ENCODE measurements at regions not wholly inside any gene's neighbourhood (a gene's known extent, or its start where the extent isn't known, plus 50 kb on each side); places are given as distances from the start of the nearest gene placed in this dataset.

DNA sequence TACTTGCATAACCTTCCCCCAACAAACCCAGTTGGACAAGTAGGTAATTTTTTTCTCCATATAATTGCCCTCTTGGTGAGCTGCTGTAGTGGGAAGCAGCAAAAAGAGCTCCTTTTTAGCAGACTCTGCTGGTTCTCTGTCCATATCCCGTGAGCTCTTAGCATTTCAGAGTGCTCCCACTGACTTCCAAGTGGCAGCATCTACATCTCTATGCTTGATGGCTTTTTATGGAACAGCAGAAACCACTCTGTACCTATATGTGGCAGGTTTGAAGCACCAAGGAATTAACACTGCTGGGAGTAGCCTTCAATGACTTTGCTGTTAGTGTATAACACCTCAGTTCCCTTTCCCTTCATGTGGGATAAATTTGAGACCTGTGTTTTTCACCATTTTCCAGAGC is 168.4 kb upstream of the NHS start:
- no peak for DNase-seq

DNA sequence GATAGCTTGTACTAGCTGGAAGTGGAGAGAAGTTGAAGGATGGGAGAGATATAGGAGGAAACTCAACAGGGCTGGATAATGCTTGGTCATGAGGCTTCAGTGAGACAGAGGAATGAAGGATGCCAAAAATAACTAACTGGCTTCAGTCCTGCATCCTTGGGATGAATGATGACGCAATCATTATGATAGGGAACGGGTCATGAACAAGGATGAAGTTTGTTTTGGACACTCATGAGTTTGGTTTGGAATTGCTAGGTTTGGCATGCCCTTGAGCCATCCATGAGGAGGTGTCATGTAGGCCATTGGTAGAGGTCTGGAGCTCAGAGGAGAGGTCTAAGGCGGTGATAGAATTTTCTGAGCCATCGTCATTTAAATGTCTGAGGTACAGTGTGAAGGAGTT is 160.0 kb upstream of the NHS start:
- no peak for DNase-seq

DNA sequence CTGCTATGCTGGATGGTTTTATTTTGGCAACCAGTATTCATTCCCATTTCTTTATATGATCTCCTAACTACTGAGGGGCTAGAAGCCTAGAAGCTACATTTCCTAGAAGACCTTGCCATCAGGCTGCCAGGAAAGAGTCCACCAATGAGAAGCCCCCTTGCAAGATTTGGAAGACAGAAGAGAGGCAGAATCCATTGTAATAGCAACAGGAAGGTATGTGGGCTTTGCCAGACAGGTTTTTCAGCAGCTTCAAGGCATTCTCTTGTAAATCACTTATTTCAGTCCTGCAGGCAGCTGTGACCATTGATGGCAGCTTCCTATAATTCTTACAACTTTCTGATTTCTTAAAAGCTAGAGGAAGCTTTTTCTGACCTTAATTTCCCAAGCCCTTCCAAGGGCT is 148.3 kb upstream of the NHS start:
- no peak for DNase-seq

DNA sequence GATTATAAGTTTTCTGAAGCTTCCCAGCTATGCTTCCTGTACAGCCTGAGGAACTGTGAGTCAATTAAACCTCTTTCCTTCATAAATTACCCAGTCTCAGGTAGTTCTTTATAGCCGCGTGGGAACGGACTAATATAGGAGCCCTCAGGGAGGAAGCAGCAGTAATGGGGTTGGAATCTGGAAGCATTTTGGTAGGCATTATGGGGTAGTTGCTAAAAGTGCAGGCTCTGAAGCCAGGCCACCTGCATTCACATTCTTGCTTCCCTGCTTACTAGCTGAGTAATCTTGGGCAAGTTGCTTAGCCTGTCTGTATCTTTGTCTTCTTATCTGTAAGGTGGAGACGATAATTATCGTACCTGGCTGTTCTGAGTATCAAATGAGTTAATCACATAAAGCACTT is 137.9 kb upstream of the NHS start:
- no peak for DNase-seq

DNA sequence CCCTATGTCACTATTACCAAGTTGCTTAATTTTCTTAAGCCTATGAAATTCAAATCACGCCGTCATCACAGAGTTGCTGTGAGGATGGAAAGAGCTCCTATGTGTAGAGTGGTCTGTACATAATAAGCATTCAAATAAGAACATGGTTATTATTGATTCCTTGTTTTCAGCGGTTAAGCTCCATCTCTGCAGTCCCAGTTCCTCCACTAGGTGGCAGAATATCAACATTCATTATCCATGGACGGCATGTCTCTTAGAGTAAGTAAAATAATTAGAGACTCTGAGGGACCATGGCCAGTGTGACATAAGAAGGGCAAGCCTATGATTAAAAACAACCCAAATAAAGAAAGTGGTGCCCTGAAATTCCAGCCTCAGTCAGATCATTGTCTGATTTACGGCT is 132.5 kb upstream of the NHS start:
- DNase-seq = peak; percentile 1

DNA sequence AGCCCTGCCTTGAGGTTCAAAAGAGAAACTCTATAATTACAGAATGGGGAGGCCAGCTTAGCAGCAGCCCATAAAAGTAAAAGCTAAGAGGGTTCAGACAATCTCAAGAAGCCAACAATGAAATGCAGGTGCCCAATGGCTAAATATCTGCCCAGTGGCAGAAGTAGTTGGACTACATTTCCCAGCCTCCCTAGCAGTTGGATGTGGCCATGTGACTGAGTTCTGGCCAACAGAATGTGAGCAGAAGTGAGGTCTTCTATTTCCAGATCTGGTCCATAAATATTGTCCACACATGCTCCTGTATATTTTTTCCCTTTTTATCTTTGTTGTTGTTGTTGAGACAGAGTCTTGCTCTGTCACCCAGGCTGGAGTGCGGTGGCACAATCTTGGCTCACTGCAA is 127.9 kb upstream of the NHS start:
- DNase-seq = no peak

DNA sequence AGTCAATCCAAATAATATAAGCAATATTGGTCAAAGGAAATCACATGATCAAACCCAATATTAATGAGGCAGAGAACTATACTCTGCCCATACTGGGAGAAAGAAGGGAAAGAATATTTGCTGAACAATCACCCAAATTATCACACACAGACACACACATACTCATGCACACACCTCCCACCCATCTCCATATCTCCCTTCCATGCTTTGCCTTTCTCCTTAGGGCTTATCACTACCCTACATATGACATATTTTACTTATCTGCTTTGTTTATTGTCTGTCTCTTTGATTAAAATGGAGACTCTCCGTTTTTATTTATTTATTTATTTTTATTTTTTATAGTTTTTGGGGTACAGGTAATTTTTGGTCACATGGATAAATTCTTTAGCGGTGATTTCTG is 112.9 kb upstream of the NHS start:
- DNase-seq = no peak

DNA sequence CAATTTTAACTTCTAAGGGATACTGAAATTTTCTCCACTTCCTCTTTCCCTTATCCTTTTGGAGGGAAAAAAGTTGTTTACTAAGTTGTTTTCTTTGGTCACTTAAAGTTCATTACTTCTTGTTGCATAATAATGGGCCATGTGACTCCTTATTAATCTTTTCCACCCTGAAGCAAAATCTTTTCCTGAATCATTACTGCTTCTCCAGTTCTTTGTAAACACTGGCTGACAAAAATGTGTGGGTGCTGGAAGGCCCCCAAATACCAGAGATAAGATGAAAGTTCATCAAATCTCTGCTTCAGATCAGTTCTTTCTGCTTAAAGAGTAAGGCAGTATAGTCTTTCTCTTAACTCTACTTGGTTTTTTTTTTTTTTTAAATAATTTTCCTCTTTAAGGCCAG is 108.9 kb upstream of the NHS start:
- DNase-seq = no peak

DNA sequence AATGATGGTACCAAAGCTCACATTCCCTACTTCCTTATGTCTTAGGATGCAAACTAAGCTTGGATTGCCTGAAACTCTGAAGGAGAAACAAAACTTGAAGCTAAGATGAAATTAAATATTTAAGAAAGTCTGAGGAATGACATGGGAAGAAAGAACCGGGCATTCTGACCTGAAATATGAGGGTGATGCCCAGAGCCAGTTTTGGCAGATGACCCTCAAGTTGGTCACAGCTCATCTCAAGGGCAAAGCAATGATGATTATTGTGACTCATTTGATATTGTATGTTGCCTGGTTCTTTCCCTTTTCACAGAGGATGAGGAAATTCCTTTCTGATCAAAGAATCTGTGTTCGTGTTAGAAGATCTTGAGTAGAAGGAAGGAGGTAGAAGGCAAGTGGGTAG is 96.0 kb upstream of the NHS start:
- DNase-seq = no peak

DNA sequence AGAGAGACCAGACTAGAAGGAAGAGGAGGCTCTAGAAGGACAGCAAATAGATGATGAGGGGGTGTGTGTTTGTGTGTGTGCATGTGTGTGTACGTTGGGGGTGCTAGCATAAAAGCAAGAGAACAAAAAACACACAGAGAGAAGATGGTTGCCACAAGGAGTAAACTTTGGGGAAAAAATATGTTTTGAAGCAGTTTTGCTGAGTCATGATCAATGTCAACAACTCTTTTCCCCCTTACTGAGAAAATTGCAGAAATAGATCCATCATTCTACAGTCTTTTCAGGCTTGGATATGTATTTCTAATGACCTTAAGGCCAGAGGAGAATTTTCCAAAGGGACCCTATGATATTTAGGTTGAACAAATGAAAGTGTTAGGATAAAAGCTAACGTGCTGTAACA is 89.0 kb upstream of the NHS start:
- no peak for DNase-seq

DNA sequence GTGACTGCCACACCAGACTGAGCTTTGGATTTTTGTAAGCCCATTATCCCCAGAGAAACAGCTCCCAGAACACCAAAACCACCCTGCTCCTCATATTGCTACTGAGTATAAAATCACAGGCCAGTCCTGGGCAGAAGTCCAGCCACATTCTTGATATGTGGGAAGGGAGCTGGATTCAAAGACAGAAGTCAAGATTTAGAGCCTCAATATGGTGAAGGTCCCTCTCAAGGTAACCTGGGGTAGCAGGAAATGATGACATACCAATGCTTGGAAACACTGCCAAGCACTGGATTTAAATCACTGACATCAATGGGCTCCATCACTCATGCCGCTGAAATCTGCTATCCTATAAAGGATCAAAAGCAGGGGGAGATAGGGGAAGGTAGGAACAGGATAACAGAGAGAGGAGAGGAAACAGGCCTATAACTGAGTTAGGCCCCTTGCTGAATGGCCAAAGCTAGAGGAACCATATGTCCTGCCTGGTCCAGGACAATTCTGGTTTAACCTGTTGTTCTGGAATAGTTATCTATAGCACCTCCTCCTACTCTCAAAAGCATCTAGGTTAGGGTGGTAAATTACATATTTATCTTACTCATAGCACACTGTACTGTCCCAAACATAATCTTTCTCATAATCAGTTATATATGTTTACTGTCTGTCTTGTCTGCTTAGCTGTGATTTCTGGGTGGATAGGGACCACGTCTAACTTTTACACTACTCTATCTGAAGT is 83.7 kb upstream of the NHS start:
- no peak for DNase-seq

DNA sequence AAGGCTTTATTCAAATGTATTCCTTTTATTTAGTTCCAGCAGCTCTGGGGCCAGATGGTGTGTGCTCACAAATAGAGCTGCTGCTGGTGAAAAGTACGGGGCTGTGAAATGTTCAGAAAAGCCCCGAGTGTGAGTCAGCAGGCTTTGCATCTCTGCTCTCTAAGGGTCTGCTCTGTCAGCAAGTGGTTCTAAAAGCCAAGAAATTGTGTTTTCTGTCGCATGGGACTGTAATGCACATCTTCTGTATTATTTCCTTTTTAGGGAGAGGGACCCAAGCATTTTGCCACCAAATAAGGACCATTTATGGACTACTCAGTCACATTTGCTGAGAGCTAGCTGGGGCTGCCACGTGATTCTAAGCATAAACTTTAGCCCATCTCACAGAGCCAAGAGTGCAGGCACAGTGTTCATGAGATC is 82.9 kb upstream of the NHS start:
- DNase-seq = no peak

DNA sequence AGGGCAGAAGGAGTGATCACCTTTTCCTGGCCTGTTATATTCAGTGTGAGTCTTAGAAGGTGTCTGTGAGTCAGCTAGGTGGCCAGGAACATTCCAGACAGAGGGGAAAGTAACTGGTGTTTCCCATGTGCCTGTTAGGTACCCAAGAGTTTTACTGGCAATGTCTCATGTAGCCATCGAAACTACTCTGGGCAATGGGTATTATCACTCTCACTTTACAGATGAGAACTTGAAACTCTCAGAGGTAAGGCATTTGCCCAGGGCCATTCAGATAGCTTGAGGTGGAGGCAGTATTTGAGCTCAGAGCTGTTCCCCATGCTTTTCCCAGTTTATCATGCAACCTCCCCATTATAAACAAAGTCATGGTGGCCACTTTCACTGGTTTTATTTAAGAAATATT is 80.4 kb upstream of the NHS start:
- no peak for DNase-seq

DNA sequence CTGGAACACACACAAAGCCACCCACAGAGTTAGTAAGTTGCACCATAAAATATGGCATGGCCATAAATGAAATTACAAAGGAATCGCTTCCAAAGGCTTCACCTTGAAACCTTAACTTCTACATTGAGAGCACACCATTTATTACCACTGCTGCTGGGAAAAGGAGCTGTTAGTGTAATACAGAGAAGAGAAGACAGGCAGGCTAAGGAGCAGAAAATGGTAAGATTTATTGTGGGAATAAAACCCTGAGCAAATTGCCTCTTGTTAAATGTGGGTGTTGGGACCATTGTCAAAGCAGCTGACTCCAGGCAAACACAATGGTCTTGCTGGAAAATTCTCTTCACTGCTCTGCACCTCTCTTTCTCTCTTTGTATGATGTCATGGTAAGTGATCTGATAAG is 79.2 kb upstream of the NHS start:
- DNase-seq = no peak

DNA sequence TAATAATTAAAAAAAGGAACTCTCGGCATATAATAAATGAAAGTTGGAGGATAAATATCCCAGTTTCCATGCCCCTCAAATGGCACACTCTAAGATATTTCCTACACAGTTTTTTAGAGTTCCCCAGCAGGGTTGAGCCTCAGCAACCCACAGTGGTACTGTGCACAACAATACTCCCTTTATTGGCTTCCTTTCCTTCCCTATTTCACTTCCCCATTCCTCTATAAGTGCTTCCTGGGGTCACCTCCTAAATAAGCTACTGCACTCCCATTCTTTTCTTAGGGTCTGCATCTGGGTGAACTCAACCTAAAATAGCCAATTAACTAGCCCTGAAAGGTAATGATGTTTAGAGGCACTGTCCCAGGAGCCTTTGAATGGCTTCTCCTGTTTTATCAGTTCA is 76.4 kb upstream of the NHS start:
- DNase-seq = no peak

DNA sequence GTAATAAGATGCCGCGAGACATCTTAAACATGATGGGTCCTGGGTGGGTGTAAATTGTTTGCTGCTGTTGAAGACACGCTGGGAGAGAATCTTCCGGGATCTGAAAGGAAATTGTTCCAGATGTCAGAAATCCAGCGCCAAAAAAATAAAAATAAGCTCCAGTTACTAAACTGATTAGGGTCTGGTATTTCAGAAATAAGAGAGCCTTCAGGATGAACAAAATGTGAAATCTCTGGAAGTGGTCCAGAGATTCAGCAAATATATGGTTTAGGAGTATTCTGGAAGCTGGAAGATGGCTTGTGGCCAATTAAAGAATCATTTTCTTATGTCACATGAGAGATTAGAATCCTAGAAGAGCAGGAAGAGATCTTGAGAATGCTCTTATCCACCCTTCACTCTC is 75.8 kb upstream of the NHS start:
- DNase-seq = no peak

DNA sequence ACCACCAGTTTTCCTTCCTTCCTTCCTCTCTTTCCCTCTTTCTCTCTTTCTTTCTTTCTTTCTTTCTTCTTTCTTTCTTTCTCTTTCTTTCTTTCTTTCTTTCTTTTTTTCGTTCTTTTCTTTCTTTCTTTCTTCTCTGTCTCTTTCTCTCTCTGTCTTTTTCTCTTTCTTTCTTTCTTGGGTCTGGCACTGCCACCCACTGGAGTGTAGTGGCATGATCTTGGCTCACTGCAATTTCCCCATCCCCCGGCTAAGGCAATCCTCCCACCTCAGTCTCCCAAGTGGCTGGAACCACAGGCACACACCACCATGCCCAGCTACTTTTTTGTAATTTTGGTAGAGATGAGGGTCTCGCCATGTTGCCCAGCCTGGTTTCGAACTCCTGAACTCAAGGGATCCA is 51.6 kb upstream of the NHS start:
- DNase-seq = no peak
